Anterior cingulate cortex (tissue), 58 donors: ENCODE measurements at regions not wholly inside any gene's neighbourhood (a gene's known extent, or its start where the extent isn't known, plus 50 kb on each side); places are given as distances from the start of the nearest gene placed in this dataset.
"Not testable (repeated sequence)": the region's sequence is repeated elsewhere in the genome, so short reads cannot be mapped to it uniquely, and the experiment has no call there.

Experiments used
- DNase-seq, 58 donors: peaks; one replicate each; lab custom pipeline; 2025; lab: John Stamatoyannopoulos, UW

GRCh38 chr11:22567759-22568158 is 57.9 kb downstream of the FANCF start:
- no peak for DNase-seq

- DNase-seq, result no peak
Observed at GRCh38 chr11:22566293-22566692, 59.3 kb downstream of the FANCF start.

- DNase-seq, result no peak
Observed at GRCh38 chr11:22561283-22561682, 64.3 kb downstream of the FANCF start.

- no peak for DNase-seq
Observed at GRCh38 chr11:22559416-22559815, 66.2 kb downstream of the FANCF start.

- DNase-seq, result no peak
Observed at GRCh38 chr11:22558664-22559063, 67.0 kb downstream of the FANCF start.

- DNase-seq, result no peak
Observed at GRCh38 chr11:22556381-22556780, 69.2 kb downstream of the FANCF start.

GRCh38 chr11:22555881-22556280 is 69.7 kb downstream of the FANCF start:
- no peak for DNase-seq

GRCh38 chr11:22554221-22554620 is 71.4 kb downstream of the FANCF start:
- DNase-seq, result no peak

- DNase-seq, result no peak
Observed at GRCh38 chr11:22552885-22553284, 72.7 kb downstream of the FANCF start.

- no peak for DNase-seq
Observed at GRCh38 chr11:22546746-22547145, 78.9 kb downstream of the FANCF start.

- DNase-seq, result no peak
Observed at GRCh38 chr11:22543261-22543660, 82.4 kb downstream of the FANCF start.

- DNase-seq, result peak in 2 of 58 donors; percentile 27 to 33
Observed at GRCh38 chr11:22539821-22540256, 85.8 kb downstream of the FANCF start.

GRCh38 chr11:22536071-22536470 is 89.6 kb downstream of the FANCF start:
- DNase-seq, result no peak

- DNase-seq, result not testable (repeated sequence)
Observed at GRCh38 chr11:22528612-22529429, 96.8 kb downstream of the FANCF start.

GRCh38 chr11:22522225-22522624 is 103.4 kb downstream of the FANCF start:
- no peak for DNase-seq

GRCh38 chr11:22521226-22521625 is 104.4 kb downstream of the FANCF start:
- no peak for DNase-seq

- no peak for DNase-seq
Observed at GRCh38 chr11:22520521-22520920, 105.1 kb downstream of the FANCF start.

- DNase-seq, result not testable (repeated sequence)
Observed at GRCh38 chr11:22518344-22518743, 107.3 kb downstream of the FANCF start.

GRCh38 chr11:22516111-22516510 is 109.5 kb downstream of the FANCF start:
- DNase-seq, result no peak

- DNase-seq, result no peak
Observed at GRCh38 chr11:22512457-22512856, 113.2 kb downstream of the FANCF start.

GRCh38 chr11:22510741-22511140 is 114.9 kb downstream of the FANCF start:
- DNase-seq, result no peak

GRCh38 chr11:22510010-22510409 is 115.6 kb downstream of the FANCF start:
- no peak for DNase-seq

- no peak for DNase-seq
Observed at GRCh38 chr11:22508665-22509064, 117.0 kb downstream of the FANCF start.
